HG02938 (cell line): ENCODE measurements at regions not wholly inside any gene's neighbourhood (a gene's known extent, or its start where the extent isn't known, plus 50 kb on each side); places are given as distances from the start of the nearest gene placed in this dataset.

Experiments used
- ATAC-seq: cut with Tn5 transposase; IDR thresholded peaks from one replicate; pipeline ENCODE4 v1.9.1; 2021; ENCODE audit warnings: mild to moderate bottlenecking, moderate library complexity; ENCODE audit not compliant: unreplicated experiment

DNA sequence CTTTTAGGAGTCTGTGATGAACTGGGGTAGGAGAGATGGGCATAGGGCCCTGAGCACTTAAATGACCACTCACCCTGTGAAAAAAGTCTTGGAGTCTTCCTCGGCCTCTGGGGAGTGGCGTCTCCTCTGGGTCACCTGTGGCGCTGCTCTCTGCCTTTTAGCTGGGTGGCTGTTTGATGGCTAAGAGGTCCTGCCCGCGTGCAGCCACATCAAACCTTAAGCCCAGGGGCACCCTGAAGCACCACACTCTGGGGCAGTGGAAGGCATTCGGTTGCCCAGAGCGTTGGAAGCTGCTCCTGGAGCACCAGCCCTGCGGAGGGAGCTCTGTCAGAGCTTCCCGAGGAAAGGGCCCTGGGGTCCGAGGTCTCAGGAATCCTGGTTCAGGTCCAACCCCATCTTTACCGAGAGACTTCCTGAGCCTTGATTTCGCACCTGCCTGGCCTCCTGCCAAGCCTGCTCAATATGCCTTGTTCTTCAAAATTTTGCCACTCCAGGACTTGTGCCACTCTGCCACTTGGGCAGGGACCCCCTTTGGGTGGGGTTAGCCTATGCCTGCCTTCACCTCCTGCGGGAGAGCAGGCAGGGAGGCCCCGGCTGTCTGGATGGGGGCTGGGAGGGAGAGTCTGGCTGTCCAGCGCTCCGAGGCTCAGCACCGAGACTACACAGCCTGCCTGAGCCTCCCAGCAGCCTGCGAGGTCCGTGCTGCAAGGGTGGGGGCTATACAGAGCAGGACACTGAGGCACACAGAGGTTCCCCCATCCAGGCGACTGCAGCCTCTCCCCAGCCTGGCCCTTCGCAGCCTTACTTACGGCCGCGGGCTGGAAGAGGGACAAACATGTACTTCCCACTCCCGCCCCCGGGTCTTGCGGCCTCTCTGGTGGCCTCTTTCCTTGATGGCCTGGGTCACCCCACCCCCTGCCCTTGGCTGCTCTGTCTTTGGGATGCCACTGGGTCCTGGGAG lies 63.4 kb upstream of the RNU6ATAC start:
- ATAC-seq: no peak

DNA sequence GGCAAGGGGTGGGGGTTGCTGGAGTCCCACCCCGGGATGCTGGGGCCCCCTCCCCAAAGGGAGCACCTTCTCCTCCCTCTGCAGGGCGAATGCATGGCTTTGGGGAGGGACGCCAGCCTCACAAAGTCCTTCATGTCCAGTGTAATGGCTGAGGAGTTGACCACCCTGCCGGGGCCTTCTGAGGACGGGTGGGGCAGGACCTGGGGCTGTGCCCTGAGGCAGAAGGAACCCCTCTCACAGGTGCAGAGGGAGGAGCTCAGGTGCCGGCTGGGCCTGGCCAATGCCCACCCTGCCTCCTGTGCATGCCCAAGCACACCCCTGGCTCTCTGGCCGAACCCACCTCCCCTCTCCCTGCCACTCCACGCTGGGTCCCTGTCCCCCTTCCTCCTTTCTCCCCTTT lies 64.3 kb upstream of the RNU6ATAC start:
- no peak for ATAC-seq

DNA sequence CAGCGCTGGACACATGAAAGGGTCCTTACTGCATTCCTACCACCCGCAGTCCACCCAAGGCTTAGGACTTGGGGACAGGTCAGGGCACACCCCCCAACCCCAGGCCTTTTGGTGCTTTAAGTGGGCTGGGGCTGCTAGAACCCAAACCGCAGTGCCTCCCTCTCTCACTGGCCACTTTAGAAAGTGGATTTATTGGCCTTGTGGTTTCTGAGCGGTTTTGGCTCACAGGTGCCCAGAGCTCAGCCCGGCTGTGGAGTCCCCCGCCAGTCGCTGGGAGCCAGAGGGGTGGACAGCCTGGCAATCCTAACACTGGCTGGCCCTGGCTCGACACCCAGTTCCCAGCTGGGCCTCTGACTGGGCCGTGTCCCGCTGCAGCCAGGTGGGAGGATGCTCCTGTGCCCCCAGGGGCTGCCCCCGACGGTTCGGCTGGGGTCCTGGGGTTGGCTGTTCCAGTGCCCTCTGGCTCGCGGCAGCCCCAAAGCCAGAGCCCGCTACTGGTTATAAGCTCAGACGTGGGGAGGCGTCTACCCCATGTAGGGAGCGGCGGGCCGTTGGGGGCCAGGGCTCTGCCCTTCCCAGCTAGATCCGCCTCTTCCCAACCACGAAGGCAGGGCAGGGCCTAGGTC lies 65.2 kb upstream of the RNU6ATAC start:
- ATAC-seq: no peak

DNA sequence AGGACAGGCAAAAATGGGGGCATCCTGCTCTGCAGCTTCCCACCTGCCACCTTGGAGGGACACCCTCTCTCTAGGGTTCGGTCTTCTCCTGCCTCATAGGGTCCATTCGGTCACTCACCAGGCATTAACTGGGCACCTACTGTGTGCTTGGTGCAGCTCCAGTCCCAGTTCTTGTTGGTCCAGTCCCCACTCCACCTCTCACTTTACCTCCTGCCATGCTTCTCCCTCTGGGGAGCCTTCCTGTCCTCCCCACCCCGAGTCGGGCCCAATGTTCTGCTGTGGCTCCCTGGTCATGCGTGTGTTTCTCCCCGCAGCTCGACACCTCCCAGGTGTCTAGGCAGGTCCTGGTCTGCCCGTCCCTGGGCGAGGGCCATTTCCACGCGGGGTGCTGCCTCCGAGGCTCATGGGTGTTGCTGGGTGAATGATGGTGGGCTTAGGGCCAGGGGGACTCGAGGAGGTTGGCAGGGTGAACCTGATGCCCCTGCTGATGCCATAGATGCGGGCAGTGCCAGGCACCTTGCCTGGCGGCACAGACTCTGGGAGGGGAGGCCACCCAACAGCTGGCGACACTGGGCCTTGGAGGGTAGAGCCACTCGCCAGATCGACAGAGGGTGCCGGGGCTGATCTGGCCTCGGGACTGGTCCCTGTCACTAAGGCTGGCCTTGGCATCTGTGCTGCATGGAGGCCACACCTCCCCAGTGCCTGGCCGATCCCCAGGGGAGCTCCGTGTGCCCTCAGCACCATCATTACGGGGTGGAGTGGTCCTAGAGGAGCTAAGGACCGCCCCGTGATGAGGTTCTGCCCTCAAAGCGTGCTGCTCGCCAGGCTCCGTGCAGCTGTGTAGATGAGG lies 66.0 kb upstream of the RNU6ATAC start:
- ATAC-seq: no peak

- ATAC-seq: no peak
Observed at GRCh38 chr9:134230942-134231325, 66.6 kb upstream of the RNU6ATAC start.

DNA sequence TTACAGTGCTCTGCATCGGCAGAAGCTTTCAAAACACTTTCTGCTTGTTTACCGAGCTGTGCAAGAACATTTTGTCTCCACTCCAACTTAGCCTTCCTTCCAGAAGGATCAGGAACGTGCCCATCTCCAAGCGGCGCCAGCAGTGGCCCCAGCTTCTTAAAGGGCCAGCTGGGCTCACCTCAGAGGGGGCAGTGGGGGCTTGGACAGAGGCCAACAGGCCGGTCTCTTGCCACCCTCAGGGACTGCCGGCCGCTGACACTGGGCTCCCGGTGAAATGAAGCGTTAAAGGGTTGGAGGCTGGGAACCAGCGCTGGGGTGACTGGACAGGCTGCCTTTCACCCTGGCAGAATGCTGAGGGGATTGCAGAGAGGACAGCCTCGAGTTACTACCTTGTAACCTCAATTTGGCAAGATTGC lies 67.0 kb upstream of the RNU6ATAC start:
- no peak for ATAC-seq

DNA sequence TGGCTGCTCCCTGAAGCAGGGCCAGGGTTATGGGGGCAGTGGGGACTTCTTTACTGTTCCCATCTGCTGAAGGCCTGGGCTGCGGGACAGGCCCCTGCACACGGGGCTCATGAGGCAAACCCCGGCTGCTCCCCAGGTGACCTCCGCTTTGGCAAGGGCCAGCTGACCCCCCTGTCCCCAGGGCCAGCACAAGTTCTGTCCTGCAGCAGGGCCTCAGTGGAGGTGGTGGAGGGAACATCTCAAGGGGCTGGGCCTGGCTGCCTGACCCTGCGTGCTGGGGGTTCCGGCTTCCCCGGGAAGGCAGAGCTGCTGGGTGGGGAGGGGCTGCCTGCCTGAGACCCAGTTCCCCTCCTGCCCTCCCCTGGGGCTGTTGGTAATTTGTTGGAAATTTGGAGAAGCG lies 67.4 kb upstream of the RNU6ATAC start:
- no peak for ATAC-seq

DNA sequence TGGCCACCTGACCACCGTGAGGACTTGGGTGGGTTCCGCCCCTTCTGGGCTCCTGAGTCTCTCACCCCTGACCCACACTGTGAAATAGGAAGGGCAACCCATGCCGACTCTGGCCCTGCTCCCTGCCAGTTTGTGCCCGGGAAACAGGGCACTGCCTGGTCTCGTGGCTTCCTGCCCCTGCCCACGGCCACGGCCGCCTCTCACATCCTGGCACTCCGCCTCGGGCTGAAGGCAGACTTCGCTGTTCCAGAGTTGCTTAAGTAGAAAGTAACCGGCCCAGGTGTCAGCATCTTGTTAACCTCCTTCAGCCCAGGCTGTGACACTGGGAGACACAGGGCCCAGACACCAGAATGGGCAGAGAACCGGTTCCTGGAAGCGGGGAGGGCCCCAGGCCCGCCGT lies 68.7 kb upstream of the RNU6ATAC start:
- no peak for ATAC-seq

DNA sequence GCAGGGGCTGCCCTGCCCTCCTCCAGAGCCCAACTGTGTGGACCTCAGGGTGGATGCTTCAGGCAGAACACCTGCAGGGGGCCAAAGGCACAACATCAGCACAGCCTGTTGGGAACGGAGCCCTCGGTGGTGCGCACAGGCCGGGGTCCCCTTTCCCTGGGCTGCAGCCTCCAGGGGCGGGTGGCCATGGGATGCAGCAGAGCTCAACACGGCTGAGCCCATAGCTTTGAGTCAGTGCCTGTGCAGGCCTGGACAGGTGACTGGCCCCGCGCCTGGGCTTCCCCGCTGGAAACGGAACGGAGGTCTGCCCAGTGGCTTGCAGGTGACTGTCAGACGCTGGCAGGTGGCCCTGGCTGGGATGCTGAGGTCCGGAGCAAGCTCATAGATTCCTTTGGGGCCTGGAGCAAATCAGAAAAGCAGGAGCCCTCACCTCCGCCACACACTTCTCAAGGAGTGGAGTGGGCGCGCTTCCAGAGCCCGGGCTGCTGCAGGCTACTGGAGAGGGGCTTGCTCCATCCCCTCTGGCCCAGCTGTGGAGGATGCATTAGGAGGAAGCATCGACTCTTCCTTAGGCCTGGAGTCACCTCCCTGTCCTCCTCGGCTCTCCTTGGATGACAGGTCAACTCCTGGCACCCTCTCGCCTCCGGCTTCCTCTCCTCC lies 69.8 kb upstream of the RNU6ATAC start:
- ATAC-seq: no peak

- no peak for ATAC-seq
Observed at GRCh38 chr9:134234687-134235359, 70.5 kb upstream of the RNU6ATAC start.

- ATAC-seq: no peak
Observed at GRCh38 chr9:134235366-134235765, 71.0 kb upstream of the RNU6ATAC start.

DNA sequence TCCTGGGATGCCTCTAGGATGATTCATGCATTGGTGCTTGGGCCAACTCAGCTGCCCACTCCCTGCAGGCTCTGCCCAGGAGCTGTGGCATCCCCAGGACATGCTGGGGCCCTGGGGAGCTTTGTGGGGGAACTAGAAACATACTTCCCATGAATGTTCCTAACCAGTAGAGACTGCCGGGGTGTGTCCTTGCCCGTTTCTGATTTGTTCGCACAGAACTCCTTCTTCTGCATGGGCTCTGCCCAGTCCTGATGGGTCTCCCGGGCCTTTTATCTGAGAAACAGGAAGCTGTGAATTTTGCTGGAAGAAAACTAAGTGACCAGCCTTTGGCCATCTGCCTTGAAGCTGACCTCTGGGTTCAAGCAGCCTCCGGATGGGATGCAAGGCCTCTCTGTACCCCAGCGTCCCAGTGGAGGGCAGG lies 71.6 kb upstream of the RNU6ATAC start:
- ATAC-seq: no peak

DNA sequence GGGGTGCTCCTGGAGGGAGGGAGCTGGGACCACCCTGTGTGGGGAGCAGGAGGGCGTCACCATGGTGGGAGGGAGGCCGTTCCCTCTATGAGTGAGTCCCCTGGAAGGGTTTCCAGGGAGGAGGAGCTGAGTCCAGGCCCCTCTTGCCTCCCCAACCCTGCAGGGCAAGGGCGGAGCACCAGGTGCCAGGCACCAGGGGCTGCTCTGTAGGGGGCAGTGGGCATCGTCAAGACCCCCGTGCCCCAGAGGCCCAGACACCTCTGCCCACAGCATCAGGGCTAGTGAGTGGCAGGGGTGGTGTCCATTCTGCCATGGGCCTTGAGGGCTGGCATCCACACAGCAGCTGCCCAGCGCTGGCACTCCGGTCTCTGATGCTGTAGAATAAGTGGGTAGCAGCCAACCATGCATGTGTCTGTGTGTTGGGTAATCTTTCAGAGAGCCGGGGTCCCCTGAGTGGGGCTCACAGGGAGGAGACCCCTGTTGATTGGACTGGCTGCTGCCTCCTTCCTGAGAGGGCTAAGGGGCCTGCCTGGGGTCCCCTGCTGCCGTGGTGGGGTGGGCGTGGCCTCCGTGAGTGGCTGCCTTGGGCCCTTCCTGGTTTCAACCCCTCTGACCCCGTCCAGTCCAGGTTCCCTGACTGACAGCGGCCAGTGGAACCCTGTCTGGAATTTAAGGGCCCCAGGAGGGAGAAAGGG lies 72.7 kb upstream of the RNU6ATAC start:
- ATAC-seq: no peak

GRCh38 chr9:134237630-134238265 lies 73.4 kb upstream of the RNU6ATAC start:
- no peak for ATAC-seq

- ATAC-seq: no peak
Observed at GRCh38 chr9:134239130-134239903, 75.0 kb upstream of the RNU6ATAC start.

DNA sequence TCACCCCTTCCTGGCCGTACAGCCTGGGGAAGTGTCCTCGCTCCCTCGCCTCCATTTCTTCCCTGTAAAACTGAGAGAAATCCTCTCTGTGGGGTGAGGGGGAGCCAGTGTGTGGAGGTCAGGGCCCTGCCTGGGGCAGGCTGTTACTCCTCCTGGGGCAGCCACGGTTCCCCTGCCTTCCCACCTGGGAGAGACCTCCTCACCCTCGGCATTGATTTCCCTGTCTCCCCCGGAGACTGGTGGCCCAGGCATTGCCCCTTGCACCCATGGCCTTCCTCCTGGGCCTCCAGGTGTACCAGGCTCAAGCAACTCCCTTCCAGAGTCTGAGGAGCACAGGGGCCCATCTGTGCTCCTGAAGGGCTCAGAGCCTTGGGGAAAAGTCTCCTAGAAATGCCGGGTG lies 75.6 kb upstream of the RNU6ATAC start:
- no peak for ATAC-seq

DNA sequence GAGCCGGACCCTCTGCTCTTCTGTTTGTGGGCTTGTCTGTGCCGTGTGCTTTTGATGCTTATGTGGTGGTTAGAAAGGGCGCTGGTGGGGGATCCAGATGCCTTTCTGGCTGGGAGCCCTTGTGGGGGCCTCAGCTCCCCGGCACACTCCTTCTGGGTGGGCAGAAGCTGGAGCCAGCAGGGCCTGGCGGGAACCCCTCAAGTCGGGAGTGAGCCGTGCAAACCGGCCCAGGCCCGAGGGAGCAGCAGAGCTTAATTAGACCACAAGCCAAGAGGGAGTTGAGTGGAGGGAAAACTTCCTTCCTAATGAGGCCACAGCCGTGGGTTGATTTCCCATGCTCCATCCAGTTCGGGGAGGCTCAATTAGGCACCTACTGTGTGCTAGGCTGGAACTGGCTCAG lies 76.0 kb upstream of the RNU6ATAC start:
- ATAC-seq: no peak

DNA sequence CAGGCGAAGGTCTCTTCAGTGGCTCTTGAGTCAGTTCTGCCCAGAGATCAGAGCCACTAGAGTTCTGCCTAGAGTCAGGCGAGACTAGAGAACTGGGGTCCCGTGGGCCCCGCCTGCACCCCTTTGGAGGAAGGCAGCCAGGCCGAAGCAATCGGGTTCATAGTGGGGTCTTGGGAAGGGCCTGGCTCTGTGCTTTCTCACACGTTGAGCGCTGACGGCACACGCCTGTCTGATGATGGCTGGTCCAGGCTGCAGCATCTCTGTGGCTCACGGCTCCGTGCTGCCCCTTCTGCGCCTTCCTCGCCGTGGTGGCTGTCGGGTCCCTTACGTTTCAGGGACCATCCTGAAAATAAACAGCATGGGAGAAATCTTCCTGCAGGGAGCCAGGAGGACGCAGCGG lies 78.3 kb upstream of the RNU6ATAC start:
- no peak for ATAC-seq
